Hematopoietic multipotent progenitor cell treated with erythropoietin and hydrocortisone succinate and interleukin-3 and kit ligand, for 8 days (in vitro differentiated cells): ENCODE measurements at regions not wholly inside any gene's neighbourhood (a gene's known extent, or its start where the extent isn't known, plus 50 kb on each side); places are given as distances from the start of the nearest gene placed in this dataset.
A peak's percentile ranks its signal among the peaks of the same experiment; 100 is the strongest.
"Not testable (repeated sequence)": the region's sequence is repeated elsewhere in the genome, so short reads cannot be mapped to it uniquely, and the experiment has no call there.

Experiments
- DNase-seq: peaks from one replicate; pipeline ENCODE4 v3.0.0-alpha.2; 2015

GRCh38 chr18:57951999-57952774 is 91.8 kb upstream of the NEDD4L start:
- no peak for DNase-seq

DNA sequence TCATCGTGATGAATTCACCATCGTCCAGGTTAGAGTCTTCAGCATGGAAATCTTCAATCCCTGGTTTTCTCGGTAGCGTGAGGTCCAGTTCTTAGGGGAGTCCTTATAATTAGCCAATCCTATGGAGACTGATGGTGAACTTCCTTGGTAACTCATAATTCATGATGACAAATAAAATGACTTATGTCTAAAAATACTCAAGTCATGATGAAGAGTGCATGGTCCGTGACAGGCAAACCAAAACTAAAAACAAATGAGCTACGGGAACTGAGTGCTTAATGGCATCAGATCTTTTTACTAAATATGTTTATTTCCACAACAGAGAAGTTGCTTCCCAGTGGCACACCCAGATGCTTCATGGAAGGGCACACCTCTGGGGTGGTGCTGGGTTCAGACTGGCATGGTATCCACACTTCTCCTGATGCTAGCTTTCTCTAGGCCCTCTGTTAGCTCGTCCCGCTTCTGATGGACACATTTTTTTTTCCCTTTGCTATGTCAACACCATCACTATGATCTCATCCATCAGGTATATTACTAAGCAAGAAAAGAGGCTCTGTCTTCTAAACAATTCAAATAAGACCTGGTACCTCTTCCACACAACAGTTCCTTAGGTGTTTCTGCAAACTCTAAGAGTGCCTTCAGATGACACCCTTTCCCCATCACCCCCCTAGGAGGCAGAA is 92.8 kb upstream of the NEDD4L start:
- DNase-seq, result no peak

DNA sequence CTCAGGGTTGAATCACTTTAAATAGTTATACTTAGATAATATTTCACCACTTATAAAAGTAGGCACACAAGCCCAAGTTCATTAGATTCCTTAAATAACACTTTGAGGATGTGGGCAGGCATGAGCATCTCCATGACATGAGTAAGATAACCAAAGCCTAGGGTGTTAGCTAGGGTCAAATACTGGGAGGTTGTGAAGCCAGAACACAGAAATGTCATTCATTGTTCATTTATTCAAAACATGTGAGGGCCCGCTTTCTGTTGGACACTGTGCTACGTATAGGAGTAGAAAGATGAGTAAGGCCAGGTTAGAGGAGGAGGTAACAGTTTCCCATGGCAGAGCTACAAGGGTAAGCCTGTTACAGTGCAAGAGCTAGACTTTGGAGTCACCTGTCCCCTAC is 93.5 kb upstream of the NEDD4L start:
- DNase-seq, result no peak

GRCh38 chr18:57949335-57949734 is 94.7 kb upstream of the NEDD4L start:
- DNase-seq, result not testable (repeated sequence)

GRCh38 chr18:57947117-57947516 is 96.9 kb upstream of the NEDD4L start:
- no peak for DNase-seq

- no peak for DNase-seq
Observed at GRCh38 chr18:57943723-57944122, 100.3 kb upstream of the NEDD4L start.

DNA sequence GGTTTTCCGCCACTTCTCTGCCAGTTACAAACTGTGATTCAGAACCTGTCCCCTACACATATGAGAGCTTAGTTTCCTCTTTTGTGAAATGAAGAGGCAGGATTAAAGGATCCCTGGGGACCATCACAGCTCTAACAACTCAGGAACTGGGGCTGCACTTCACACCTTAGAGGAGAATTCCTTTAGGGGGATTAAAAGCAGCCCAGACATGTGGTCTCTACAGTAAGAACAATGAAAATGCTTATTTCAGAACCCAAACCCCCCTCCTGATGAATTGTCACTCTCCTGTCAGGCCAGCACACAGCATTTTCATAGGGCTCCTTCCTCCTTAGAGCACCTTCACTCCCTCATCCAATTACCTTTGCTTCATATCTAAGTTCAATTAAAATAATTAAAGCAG is 101.5 kb upstream of the NEDD4L start:
- DNase-seq, result no peak

DNA sequence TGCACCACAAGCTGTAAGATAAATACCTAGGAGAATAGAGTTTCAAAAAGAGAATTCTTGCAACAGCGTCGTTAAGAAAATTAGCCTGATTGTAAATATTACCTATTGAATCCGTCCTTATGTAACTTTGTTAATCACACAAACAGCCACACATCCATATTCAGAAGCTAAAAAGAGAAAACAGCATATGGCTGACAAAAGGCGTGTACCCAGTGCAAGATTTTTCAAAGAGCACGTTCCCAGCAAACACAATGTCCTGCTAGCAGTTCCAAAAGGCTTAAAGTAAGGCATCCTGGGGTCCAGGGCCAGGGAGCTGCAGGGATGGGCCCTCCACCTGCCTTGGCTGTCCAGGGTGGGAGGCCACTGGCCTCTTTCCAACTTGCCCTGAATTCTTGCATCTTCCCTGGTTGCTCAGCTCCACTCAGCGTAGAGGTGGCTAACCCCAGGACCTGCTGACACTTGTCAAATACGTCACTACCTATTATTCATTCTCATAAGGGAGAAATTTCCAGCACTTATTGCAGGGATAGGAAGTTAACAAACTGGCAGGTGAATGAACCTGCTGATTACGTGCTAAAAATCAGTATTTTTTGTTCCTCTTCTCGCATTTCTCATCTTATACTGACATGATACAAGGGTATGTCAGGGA is 102.1 kb upstream of the NEDD4L start:
- DNase-seq, result no peak

- DNase-seq, result no peak
Observed at GRCh38 chr18:57940166-57940660, 103.8 kb upstream of the NEDD4L start.

GRCh38 chr18:57934375-57934774 is 109.7 kb upstream of the NEDD4L start:
- not testable (repeated sequence) for DNase-seq

DNA sequence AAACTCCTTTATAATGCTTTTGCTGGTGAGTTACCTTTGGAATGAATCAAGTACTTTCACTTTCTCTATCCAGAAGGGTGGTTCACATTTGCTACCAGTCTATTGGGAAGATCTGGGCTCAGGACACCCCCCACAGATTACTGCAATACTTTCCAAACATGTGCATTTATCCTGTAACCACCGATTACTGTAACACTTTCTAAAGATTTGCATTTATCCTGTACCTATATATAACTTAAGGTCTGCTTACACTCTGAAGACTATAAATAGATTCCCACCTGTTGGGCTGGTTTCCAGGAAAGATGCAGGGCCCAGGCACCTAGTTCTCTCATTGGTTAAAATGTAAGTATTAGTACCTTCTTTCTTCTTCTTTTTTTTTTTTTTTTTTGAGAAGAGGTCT is 113.0 kb upstream of the NEDD4L start:
- no peak for DNase-seq

GRCh38 chr18:57930476-57930875 is 113.5 kb upstream of the NEDD4L start:
- no peak for DNase-seq

- no peak for DNase-seq
Observed at GRCh38 chr18:57929922-57930321, 114.1 kb upstream of the NEDD4L start.

- DNase-seq, result no peak
Observed at GRCh38 chr18:57928466-57928865, 115.6 kb upstream of the NEDD4L start.

- no peak for DNase-seq
Observed at GRCh38 chr18:57927511-57927910, 116.5 kb upstream of the NEDD4L start.

- no peak for DNase-seq
Observed at GRCh38 chr18:57925706-57926105, 118.3 kb upstream of the NEDD4L start.

DNA sequence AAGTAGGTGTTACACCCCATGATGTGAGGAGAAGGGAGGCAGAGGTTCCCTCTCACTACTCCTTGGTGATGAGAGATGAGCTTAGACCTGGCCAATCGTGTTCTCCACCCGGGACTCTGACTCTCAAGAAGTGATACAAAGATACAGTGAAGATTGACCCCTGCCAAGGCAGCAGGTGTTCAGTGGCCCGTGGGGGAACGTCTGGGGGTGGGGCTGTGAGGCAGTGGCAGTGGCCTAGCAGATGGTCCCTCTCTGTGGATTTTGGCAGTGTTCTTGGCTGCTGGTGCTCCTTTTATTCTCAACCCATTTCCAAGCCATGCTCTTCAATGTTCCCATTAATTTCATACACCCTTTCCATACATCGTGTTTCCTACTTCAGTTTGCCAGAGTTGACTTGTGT is 120.4 kb upstream of the NEDD4L start:
- no peak for DNase-seq

GRCh38 chr18:57922885-57923284 is 119.8 kb upstream of the ATP8B1 start:
- no peak for DNase-seq

- peak; percentile 67 for DNase-seq
Observed at GRCh38 chr18:57921708-57922107, 118.6 kb upstream of the ATP8B1 start.

GRCh38 chr18:57920036-57920435 is 116.9 kb upstream of the ATP8B1 start:
- no peak for DNase-seq

- no peak for DNase-seq
Observed at GRCh38 chr18:57918601-57919000, 115.5 kb upstream of the ATP8B1 start.

DNA sequence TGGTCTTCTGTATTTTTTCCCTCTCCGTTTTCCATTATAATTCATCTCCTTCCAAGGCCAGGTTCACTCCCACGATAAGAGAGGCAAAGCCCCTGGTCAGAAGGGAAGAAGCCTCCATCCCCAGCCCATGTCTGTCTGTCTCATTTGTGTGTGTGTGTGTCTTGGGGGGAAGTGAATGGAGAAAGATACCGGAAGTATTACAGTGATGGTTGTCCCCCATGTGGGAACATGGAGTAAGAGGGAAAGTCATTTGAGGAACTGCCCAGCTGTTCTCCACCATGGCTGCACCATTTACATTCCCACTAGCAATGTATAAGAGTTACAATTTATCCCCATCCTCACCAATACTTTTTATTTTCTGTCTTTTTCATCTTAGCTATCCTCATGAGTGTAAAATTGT is 113.6 kb upstream of the ATP8B1 start:
- DNase-seq, result no peak

- no peak for DNase-seq
Observed at GRCh38 chr18:57915865-57916582, 112.9 kb upstream of the ATP8B1 start.
